ENCODE measurements at regions not wholly inside any gene's neighbourhood (a gene's known extent, or its start where the extent isn't known, plus 50 kb on each side); places are given as distances from the start of the nearest gene placed in this dataset.

GRCh38 chr18:22539051-22539765 lies 121.5 kb upstream of the CTAGE1 start:
- Histone ChIP-seq H3K4me2 (ENCODE audit: low read depth, low read length) (no peak overlapping the region), H3K9ac (ENCODE audit: low read length) (no peak overlapping the region), H3K4me1 (ENCODE audit: low read length) (no peaks in the 10 kb centered on the region), H3K79me2 (ENCODE audit: low read length) (no peaks in the 10 kb centered on the region), H2AFZ (ENCODE audit: low read length) (no peak overlapping the region), H3K27ac (ENCODE audit: low read length) (no peak overlapping the region), H4K20me1 (ENCODE audit: insufficient read depth, low read length) (no peaks in the 10 kb centered on the region), H3K27me3 (replicated peaks; ENCODE audit: insufficient read depth, low read length) (no peaks in the 10 kb centered on the region), H3K9me2 (replicated peaks; ENCODE audit: insufficient read depth, low read length) (no peaks in the 10 kb centered on the region), H3K9me3 (replicated peaks; ENCODE audit: insufficient read depth, low read length) (no peaks in the 10 kb centered on the region), H3F3A (ENCODE audit: insufficient read depth, low read length) (no peaks in the 10 kb centered on the region), H3K36me3 (replicated peaks; ENCODE audit: insufficient read depth, low read length) (no peaks in the 10 kb centered on the region), H3K4me3 (ENCODE audit: low read length) (no peak overlapping the region)
- TF ChIP-seq EZH2 (optimal IDR thresholded peaks at IDR 0.05; ENCODE audit: low read depth, low read length) (no peak), CTCF (IDR thresholded peaks at IDR 0.05; ENCODE audit: low read length) (no peak), EZH2phosphoT487 (IDR thresholded peaks at IDR 0.05; ENCODE audit: low read length) (no peak)
- DNase-seq = no peak

- H3K9me2 ChIP-seq (replicated peaks; ENCODE audit: insufficient read depth, low read length) = no peaks in the 10 kb centered on the region
- H3K4me2 ChIP-seq (ENCODE audit: low read depth, low read length) = no peak overlapping the region
- H3K9me3 ChIP-seq (replicated peaks; ENCODE audit: insufficient read depth, low read length) = no peaks in the 10 kb centered on the region
- H3K79me2 ChIP-seq (ENCODE audit: low read length) = no peaks in the 10 kb centered on the region
- H3F3A ChIP-seq (ENCODE audit: insufficient read depth, low read length) = no peaks in the 10 kb centered on the region
- H2AFZ ChIP-seq (ENCODE audit: low read length) = no peak overlapping the region
- no peak overlapping the region for H3K27ac ChIP-seq (ENCODE audit: low read length)
- H3K4me3 ChIP-seq (ENCODE audit: low read length) = no peak overlapping the region
- H3K4me1 ChIP-seq (ENCODE audit: low read length) = no peaks in the 10 kb centered on the region
- H3K9ac ChIP-seq (ENCODE audit: low read length) = no peak overlapping the region
- TF ChIP-seq EZH2 (optimal IDR thresholded peaks at IDR 0.05; ENCODE audit: low read depth, low read length) (no peak), EZH2phosphoT487 (IDR thresholded peaks at IDR 0.05; ENCODE audit: low read length) (no peak), CTCF (IDR thresholded peaks at IDR 0.05; ENCODE audit: low read length) (no peak)
- H4K20me1 ChIP-seq (ENCODE audit: insufficient read depth, low read length) = no peaks in the 10 kb centered on the region
- no peak for DNase-seq
- H3K27me3 ChIP-seq (replicated peaks; ENCODE audit: insufficient read depth, low read length) = no peaks in the 10 kb centered on the region
- H3K36me3 ChIP-seq (replicated peaks; ENCODE audit: insufficient read depth, low read length) = no peaks in the 10 kb centered on the region
Measured at GRCh38 chr18:22541232-22541631, 123.5 kb upstream of the CTAGE1 start.

DNA sequence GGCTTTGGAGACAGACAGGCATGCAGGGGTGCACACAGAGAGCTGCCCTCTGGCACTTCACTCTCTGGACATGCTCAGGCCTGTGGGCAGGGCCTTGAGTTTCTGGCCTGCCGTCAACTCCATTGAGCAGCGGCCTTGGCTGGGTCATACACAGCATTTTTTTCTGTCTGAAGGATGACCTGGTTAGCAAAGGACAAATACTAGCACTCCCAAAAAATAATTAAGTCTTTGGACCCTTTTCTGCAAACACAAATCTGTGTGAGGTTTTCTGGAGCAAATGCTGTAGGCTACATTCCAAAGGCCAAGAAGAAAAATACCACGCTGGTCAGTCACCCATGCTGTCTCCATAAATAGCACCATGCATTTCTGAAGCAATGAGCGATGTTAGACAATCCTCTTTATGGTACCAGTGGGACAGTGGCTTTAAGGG lies 124.7 kb upstream of the CTAGE1 start:
- TF ChIP-seq EZH2 (optimal IDR thresholded peaks at IDR 0.05; ENCODE audit: low read depth, low read length) (no peak), CTCF (IDR thresholded peaks at IDR 0.05; ENCODE audit: low read length) (no peak), EZH2phosphoT487 (IDR thresholded peaks at IDR 0.05; ENCODE audit: low read length) (no peak)
- no peak for DNase-seq

More for the DNA sequence above, 124.7 kb upstream of the CTAGE1 start:
- Histone ChIP-seq H4K20me1 (ENCODE audit: insufficient read depth, low read length) (no peaks in the 10 kb centered on the region), H3K27me3 (replicated peaks; ENCODE audit: insufficient read depth, low read length) (no peaks in the 10 kb centered on the region), H3K4me3 (ENCODE audit: low read length) (no peak overlapping the region), H2AFZ (ENCODE audit: low read length) (no peak overlapping the region), H3K27ac (ENCODE audit: low read length) (no peak overlapping the region), H3F3A (ENCODE audit: insufficient read depth, low read length) (no peaks in the 10 kb centered on the region), H3K79me2 (ENCODE audit: low read length) (no peaks in the 10 kb centered on the region), H3K9me2 (replicated peaks; ENCODE audit: insufficient read depth, low read length) (no peaks in the 10 kb centered on the region), H3K4me2 (ENCODE audit: low read depth, low read length) (no peak overlapping the region), H3K36me3 (replicated peaks; ENCODE audit: insufficient read depth, low read length) (no peaks in the 10 kb centered on the region), H3K9ac (ENCODE audit: low read length) (no peak overlapping the region), H3K9me3 (replicated peaks; ENCODE audit: insufficient read depth, low read length) (no peaks in the 10 kb centered on the region), H3K4me1 (ENCODE audit: low read length) (no peaks in the 10 kb centered on the region)

Measured in MM.1S (cell line).